ENCODE measurements at regions not wholly inside any gene's neighbourhood (a gene's known extent, or its start where the extent isn't known, plus 50 kb on each side); places are given as distances from the start of the nearest gene placed in this dataset.

DNA sequence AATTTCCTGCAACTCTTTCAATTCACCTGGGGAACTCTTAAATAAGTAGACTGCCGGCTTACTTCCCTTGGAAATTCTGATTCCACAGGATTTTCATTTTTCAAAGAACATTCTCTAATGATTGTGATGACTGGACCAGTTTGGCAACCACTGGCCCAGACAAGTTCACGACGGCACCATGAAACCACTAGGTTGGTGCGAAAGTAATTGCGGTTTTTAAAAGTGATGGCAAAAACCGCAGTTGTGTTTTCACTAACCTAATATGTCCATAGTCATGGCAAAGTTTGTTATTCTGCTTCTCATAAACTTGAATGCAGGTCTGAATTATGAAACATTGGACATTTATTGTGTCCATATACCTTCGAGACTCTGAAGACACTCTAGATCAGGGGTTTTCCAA, 317.2 kb downstream of the IRX1 start:
- H3K4me3 Mint-ChIP-seq (ENCODE audit: low read depth, unreplicated experiment) = no peak overlapping the region
- H3K4me1 Mint-ChIP-seq (ENCODE audit: low read depth, unreplicated experiment) = no peaks in the 10 kb centered on the region
- TF ChIP-seq, protein P1, sequence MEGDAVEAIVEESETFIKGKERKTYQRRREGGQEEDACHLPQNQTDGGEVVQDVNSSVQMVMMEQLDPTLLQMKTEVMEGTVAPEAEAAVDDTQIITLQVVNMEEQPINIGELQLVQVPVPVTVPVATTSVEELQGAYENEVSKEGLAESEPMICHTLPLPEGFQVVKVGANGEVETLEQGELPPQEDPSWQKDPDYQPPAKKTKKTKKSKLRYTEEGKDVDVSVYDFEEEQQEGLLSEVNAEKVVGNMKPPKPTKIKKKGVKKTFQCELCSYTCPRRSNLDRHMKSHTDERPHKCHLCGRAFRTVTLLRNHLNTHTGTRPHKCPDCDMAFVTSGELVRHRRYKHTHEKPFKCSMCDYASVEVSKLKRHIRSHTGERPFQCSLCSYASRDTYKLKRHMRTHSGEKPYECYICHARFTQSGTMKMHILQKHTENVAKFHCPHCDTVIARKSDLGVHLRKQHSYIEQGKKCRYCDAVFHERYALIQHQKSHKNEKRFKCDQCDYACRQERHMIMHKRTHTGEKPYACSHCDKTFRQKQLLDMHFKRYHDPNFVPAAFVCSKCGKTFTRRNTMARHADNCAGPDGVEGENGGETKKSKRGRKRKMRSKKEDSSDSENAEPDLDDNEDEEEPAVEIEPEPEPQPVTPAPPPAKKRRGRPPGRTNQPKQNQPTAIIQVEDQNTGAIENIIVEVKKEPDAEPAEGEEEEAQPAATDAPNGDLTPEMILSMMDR (IDR thresholded peaks at IDR 0.05; ENCODE audit: unreplicated experiment) = no peak
- DNase-seq = no peak
- H3K9me3 Mint-ChIP-seq (ENCODE audit: low read depth, unreplicated experiment) = peaks cover 23% of the 10 kb centered on the region
- H3K27me3 Mint-ChIP-seq (ENCODE audit: unreplicated experiment) = no peaks in the 10 kb centered on the region
- BruUV-seq (replicated peaks) = no TSS peak
- CTCF ChIA-PET = no interaction called here
- no peak overlapping the region for H3K27ac Mint-ChIP-seq (ENCODE audit: unreplicated experiment)
- intact Hi-C loops (cut with micrococcal nuclease; ENCODE audit: unreplicated experiment) = no loop called here
- no peaks in the 10 kb centered on the region for H3K36me3 Mint-ChIP-seq (ENCODE audit: insufficient read depth, unreplicated experiment)

DNA sequence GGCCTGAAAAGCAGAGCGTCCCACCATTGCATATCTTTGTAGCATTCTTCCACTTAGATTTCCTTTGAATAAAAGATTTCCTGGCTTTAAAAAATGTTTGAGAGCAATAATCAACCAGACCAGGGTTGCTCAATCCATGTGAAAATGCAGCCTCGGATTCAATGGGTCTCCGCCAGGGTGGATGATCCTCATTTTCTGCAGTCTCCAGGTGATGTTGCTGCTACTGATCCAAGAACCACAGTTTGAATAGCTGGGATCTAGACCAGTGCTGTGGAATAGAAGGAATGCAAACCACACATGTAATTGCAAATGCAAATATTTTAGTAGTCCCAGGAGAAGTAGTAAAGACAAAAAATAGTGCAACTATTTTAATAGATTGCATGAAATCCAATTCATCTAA, 317.6 kb downstream of the IRX1 start:
- intact Hi-C loops (cut with micrococcal nuclease; ENCODE audit: unreplicated experiment) = no loop called here
- CTCF ChIA-PET = no interaction called here
- Mint-ChIP-seq H3K27me3 (ENCODE audit: unreplicated experiment) (no peaks in the 10 kb centered on the region), H3K4me3 (ENCODE audit: low read depth, unreplicated experiment) (no peak overlapping the region), H3K27ac (ENCODE audit: unreplicated experiment) (no peak overlapping the region), H3K4me1 (ENCODE audit: low read depth, unreplicated experiment) (no peaks in the 10 kb centered on the region), H3K9me3 (ENCODE audit: low read depth, unreplicated experiment) (peaks cover 23% of the 10 kb centered on the region), H3K36me3 (ENCODE audit: insufficient read depth, unreplicated experiment) (no peaks in the 10 kb centered on the region)
- DNase-seq = no peak
- BruUV-seq (replicated peaks) = no TSS peak
- TF ChIP-seq, protein P1 (IDR thresholded peaks at IDR 0.05; ENCODE audit: unreplicated experiment) = no peak

DNA sequence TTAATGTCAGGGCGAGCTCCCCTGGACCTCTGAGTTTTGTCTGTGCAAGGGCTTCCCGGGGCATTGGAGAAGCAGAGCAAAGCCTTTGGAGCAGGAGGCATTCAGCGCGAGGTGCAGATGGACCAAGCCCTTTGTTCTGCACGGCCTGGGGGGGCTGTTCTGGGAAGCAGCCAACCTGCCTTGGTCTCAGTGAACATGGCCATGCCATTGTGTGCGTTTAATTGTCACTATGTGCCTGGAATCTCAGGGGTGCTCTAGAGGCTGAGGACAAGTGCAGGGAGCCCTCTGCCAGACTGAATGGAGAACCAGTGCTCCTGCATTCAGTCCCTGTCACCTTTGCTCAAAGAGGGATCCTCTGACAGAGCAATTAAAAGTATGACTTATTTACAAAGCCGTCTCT, 329.4 kb downstream of the IRX1 start:
- no peaks in the 10 kb centered on the region for H3K27me3 Mint-ChIP-seq (ENCODE audit: unreplicated experiment)
- CTCF ChIA-PET = no interaction called here
- no peak overlapping the region for H3K4me3 Mint-ChIP-seq (ENCODE audit: low read depth, unreplicated experiment)
- peaks cover 25% of the 10 kb centered on the region for H3K9me3 Mint-ChIP-seq (ENCODE audit: low read depth, unreplicated experiment)
- DNase-seq = no peak
- no peak overlapping the region for H3K27ac Mint-ChIP-seq (ENCODE audit: unreplicated experiment)
- H3K36me3 Mint-ChIP-seq (ENCODE audit: insufficient read depth, unreplicated experiment) = no peaks in the 10 kb centered on the region
- BruUV-seq (replicated peaks) = no TSS peak
- no peaks in the 10 kb centered on the region for H3K4me1 Mint-ChIP-seq (ENCODE audit: low read depth, unreplicated experiment)
- TF ChIP-seq, protein P1 (IDR thresholded peaks at IDR 0.05; ENCODE audit: unreplicated experiment) = no peak
- intact Hi-C loops (cut with micrococcal nuclease; ENCODE audit: unreplicated experiment) = no loop called here

DNA sequence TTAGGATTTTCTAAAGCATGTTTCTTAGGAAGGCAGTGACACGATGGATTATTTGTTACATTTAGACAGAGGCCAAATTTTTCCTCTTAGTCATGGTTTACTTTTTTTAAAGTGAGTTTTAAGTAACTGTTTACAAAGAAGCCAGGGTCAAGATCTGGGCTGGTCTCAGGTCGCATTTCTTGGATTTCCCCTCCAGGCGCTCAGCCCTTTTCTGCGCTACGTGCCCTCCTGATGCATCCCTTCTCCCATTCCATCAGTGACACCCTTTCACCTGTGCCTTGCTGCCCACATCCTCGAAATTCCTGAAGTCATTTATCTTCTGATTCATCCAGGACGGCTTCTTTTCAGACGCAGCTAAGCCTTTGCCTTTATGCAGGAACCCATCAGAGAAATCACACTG, 330.3 kb downstream of the IRX1 start:
- no peak for DNase-seq
- H3K27me3 Mint-ChIP-seq (ENCODE audit: unreplicated experiment) = no peaks in the 10 kb centered on the region
- no peak overlapping the region for H3K4me3 Mint-ChIP-seq (ENCODE audit: low read depth, unreplicated experiment)
- TF ChIP-seq, protein P1 (IDR thresholded peaks at IDR 0.05; ENCODE audit: unreplicated experiment) = no peak
- H3K27ac Mint-ChIP-seq (ENCODE audit: unreplicated experiment) = no peak overlapping the region
- peaks cover 21% of the 10 kb centered on the region for H3K9me3 Mint-ChIP-seq (ENCODE audit: low read depth, unreplicated experiment)
- no TSS peak for BruUV-seq (replicated peaks)
- H3K36me3 Mint-ChIP-seq (ENCODE audit: insufficient read depth, unreplicated experiment) = no peaks in the 10 kb centered on the region
- intact Hi-C loops (cut with micrococcal nuclease; ENCODE audit: unreplicated experiment) = no loop called here
- CTCF ChIA-PET = no interaction called here
- no peaks in the 10 kb centered on the region for H3K4me1 Mint-ChIP-seq (ENCODE audit: low read depth, unreplicated experiment)

DNA sequence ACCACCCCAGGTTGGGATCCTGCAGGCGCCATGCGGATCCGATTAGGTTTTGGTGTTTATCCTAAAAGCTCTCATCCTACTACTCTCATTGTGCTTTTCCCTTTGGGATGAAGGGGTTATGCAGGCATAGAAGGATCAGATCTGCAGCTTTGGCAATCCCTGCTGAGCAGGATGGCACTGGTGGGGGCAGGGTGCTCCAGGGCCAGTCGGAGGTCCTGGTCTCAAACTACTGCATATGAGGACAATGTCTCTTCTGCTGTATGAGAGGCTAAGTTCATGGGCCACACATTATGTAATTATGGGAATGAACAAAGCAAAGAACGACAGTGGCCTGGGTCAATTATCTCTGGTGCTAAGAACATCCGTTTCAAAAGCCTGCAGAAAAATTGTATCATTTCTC, 334.2 kb downstream of the IRX1 start:
- no peak overlapping the region for H3K27ac Mint-ChIP-seq (ENCODE audit: unreplicated experiment)
- CTCF ChIA-PET = no interaction called here
- no peak for DNase-seq
- H3K4me1 Mint-ChIP-seq (ENCODE audit: low read depth, unreplicated experiment) = no peaks in the 10 kb centered on the region
- H3K27me3 Mint-ChIP-seq (ENCODE audit: unreplicated experiment) = no peaks in the 10 kb centered on the region
- TF ChIP-seq, protein P1 (IDR thresholded peaks at IDR 0.05; ENCODE audit: unreplicated experiment) = no peak
- no TSS peak for BruUV-seq (replicated peaks)
- H3K4me3 Mint-ChIP-seq (ENCODE audit: low read depth, unreplicated experiment) = no peak overlapping the region
- intact Hi-C loops (cut with micrococcal nuclease; ENCODE audit: unreplicated experiment) = no loop called here
- H3K36me3 Mint-ChIP-seq (ENCODE audit: insufficient read depth, unreplicated experiment) = no peaks in the 10 kb centered on the region
- peaks cover 21% of the 10 kb centered on the region for H3K9me3 Mint-ChIP-seq (ENCODE audit: low read depth, unreplicated experiment)
